HG02981 (cell line): ENCODE measurements at regions not wholly inside any gene's neighbourhood (a gene's known extent, or its start where the extent isn't known, plus 50 kb on each side); places are given as distances from the start of the nearest gene placed in this dataset.
"Not testable (repeated sequence)": the region's sequence is repeated elsewhere in the genome, so short reads cannot be mapped to it uniquely, and the experiment has no call there.

Experiments used
- ATAC-seq: cut with Tn5 transposase; IDR thresholded peaks from one replicate; pipeline ENCODE4 v1.9.1; 2021; ENCODE audit warnings: mild to moderate bottlenecking, moderate library complexity; ENCODE audit not compliant: unreplicated experiment

- ATAC-seq: no peak
Observed at GRCh38 chr1:99496067-99496466, 149.8 kb upstream of the PALMD start.

GRCh38 chr1:99497690-99498089, 148.2 kb upstream of the PALMD start:
- ATAC-seq: no peak

GRCh38 chr1:99500541-99500940, 145.4 kb upstream of the PALMD start:
- no peak for ATAC-seq

- no peak for ATAC-seq
Observed at GRCh38 chr1:99501871-99502270, 144.0 kb upstream of the PALMD start.

- ATAC-seq: no peak
Observed at GRCh38 chr1:99502400-99502799, 143.5 kb upstream of the PALMD start.

GRCh38 chr1:99503276-99503747, 142.6 kb upstream of the PALMD start:
- ATAC-seq: no peak

GRCh38 chr1:99504287-99504686, 141.6 kb upstream of the PALMD start:
- ATAC-seq: no peak

GRCh38 chr1:99506631-99507030, 139.3 kb upstream of the PALMD start:
- no peak for ATAC-seq

GRCh38 chr1:99507446-99507845, 138.5 kb upstream of the PALMD start:
- not testable (repeated sequence) for ATAC-seq

GRCh38 chr1:99507906-99508732, 137.8 kb upstream of the PALMD start:
- ATAC-seq: no peak

GRCh38 chr1:99508733-99509445, 137.0 kb upstream of the PALMD start:
- not testable (repeated sequence) for ATAC-seq

GRCh38 chr1:99514823-99515552, 130.9 kb upstream of the PALMD start:
- ATAC-seq: not testable (repeated sequence)

GRCh38 chr1:99516141-99516540, 129.8 kb upstream of the PALMD start:
- no peak for ATAC-seq

- no peak for ATAC-seq
Observed at GRCh38 chr1:99520121-99520520, 125.8 kb upstream of the PALMD start.

GRCh38 chr1:99525331-99525730, 120.6 kb upstream of the PALMD start:
- no peak for ATAC-seq

GRCh38 chr1:99527078-99527477, 118.8 kb upstream of the PALMD start:
- no peak for ATAC-seq

GRCh38 chr1:99527545-99527944, 118.4 kb upstream of the PALMD start:
- ATAC-seq: no peak

GRCh38 chr1:99529002-99529401, 116.9 kb upstream of the PALMD start:
- no peak for ATAC-seq

- ATAC-seq: no peak
Observed at GRCh38 chr1:99531578-99532275, 114.2 kb upstream of the PALMD start.

- ATAC-seq: no peak
Observed at GRCh38 chr1:99532276-99532580, 113.7 kb upstream of the PALMD start.
